Right ventricle myocardium inferior (tissue), 1 donor: ENCODE measurements at regions not wholly inside any gene's neighbourhood (a gene's known extent, or its start where the extent isn't known, plus 50 kb on each side); places are given as distances from the start of the nearest gene placed in this dataset.

ENCODE experiments used
- ATAC-seq: fragments of 200-7000 bp; cut with Tn5 transposase; one replicate; pipeline ENCODE4 v1.9.1; 2020; ENCODE audit warnings: mild to moderate bottlenecking, moderate library complexity
- DNase-seq: peaks from one replicate; pipeline ENCODE4 v3.0.0; 2021; ENCODE audit errors: missing footprints
- intact Hi-C: fragments of 100-400 bp; cut with DNase I; formaldehyde crosslinking; loops from one replicate; pipeline ENCODE4 v1.11.0; 2022
- donor health status: DM: no; HTN: yes; CAD: no; lungs with severe emphysema.

- DNase-seq, result no peak
- ATAC-seq, result no peak
- intact Hi-C loops, result no loop called here
These were observed 256.8 kb upstream of the FLRT2 start for GRCh38 chr14:85273099-85273677.

GRCh38 chr14:85273952-85274351 lies 256.0 kb upstream of the FLRT2 start:
- no peak for ATAC-seq
- intact Hi-C loops, result no loop called here
- no peak for DNase-seq

GRCh38 chr14:85276161-85276978 lies 253.6 kb upstream of the FLRT2 start:
- intact Hi-C loops, result no loop called here
- ATAC-seq (no peak), DNase-seq (no peak)

- intact Hi-C loops, result no loop called here
- ATAC-seq (no peak), DNase-seq (no peak)
These were observed 253.0 kb upstream of the FLRT2 start for GRCh38 chr14:85276979-85277228.

GRCh38 chr14:85279407-85279806 lies 250.5 kb upstream of the FLRT2 start:
- intact Hi-C loops, result no loop called here
- DNase-seq, result no peak
- ATAC-seq, result no peak

GRCh38 chr14:85280074-85280473 lies 249.9 kb upstream of the FLRT2 start:
- ATAC-seq, result no peak
- no peak for DNase-seq
- intact Hi-C loops, result no loop called here

- ATAC-seq, result no peak
- intact Hi-C loops, result no loop called here
- DNase-seq, result no peak
These were observed 248.0 kb upstream of the FLRT2 start for GRCh38 chr14:85281921-85282320.

GRCh38 chr14:85288041-85288440 lies 241.9 kb upstream of the FLRT2 start:
- ATAC-seq (no peak), DNase-seq (no peak)
- intact Hi-C loops, result no loop called here

- DNase-seq, result no peak
- no peak for ATAC-seq
- intact Hi-C loops, result no loop called here
These were observed 238.2 kb upstream of the FLRT2 start for GRCh38 chr14:85291731-85292130.

GRCh38 chr14:85293612-85294234 lies 236.2 kb upstream of the FLRT2 start:
- no peak for DNase-seq
- no peak for ATAC-seq
- intact Hi-C loops, result no loop called here

GRCh38 chr14:85295318-85295717 lies 234.6 kb upstream of the FLRT2 start:
- no peak for ATAC-seq
- DNase-seq, result no peak
- intact Hi-C loops, result no loop called here

- intact Hi-C loops, result no loop called here
- DNase-seq (no peak), ATAC-seq (no peak)
These were observed 233.3 kb upstream of the FLRT2 start for GRCh38 chr14:85296456-85297210.

GRCh38 chr14:85300107-85300506 lies 229.8 kb upstream of the FLRT2 start:
- intact Hi-C loops, result no loop called here
- ATAC-seq, result no peak
- DNase-seq, result no peak

- DNase-seq (no peak), ATAC-seq (no peak)
- intact Hi-C loops, result no loop called here
These were observed 228.4 kb upstream of the FLRT2 start for GRCh38 chr14:85301506-85301905.

- DNase-seq (no peak), ATAC-seq (no peak)
- intact Hi-C loops, result no loop called here
These were observed 223.9 kb upstream of the FLRT2 start for GRCh38 chr14:85306024-85306423.

GRCh38 chr14:85308531-85309300 lies 221.2 kb upstream of the FLRT2 start:
- DNase-seq, result no peak
- ATAC-seq, result no peak
- intact Hi-C loops, result no loop called here

GRCh38 chr14:85310491-85311272 lies 219.3 kb upstream of the FLRT2 start:
- DNase-seq (no peak), ATAC-seq (no peak)
- intact Hi-C loops, result no loop called here

- intact Hi-C loops, result no loop called here
- ATAC-seq (no peak), DNase-seq (no peak)
These were observed 216.3 kb upstream of the FLRT2 start for GRCh38 chr14:85313560-85314207.
